ENCODE measurements at regions not wholly inside any gene's neighbourhood (a gene's known extent, or its start where the extent isn't known, plus 50 kb on each side); places are given as distances from the start of the nearest gene placed in this dataset.

- no peak for DNase-seq (ENCODE audit: low read depth in 2 of 2)
Measured at GRCh38 chr9:16236882-16237281, 633.6 kb downstream of the BNC2 start.

- no peak for DNase-seq (ENCODE audit: low read depth in 2 of 2)
Measured at GRCh38 chr9:16238623-16239138, 631.8 kb downstream of the BNC2 start.

GRCh38 chr9:16241231-16241630 is 629.2 kb downstream of the BNC2 start:
- no peak for DNase-seq (ENCODE audit: low read depth in 2 of 2)

GRCh38 chr9:16243798-16244197 is 626.7 kb downstream of the BNC2 start:
- DNase-seq (ENCODE audit: low read depth in 2 of 2), result no peak

GRCh38 chr9:16245756-16246440 is 624.6 kb downstream of the BNC2 start:
- DNase-seq (ENCODE audit: low read depth in 2 of 2), result no peak

GRCh38 chr9:16246785-16247184 is 623.7 kb downstream of the BNC2 start:
- DNase-seq (ENCODE audit: low read depth in 2 of 2), result no peak

GRCh38 chr9:16247188-16247875 is 623.1 kb downstream of the BNC2 start:
- no peak for DNase-seq (ENCODE audit: low read depth in 2 of 2)

- no peak for DNase-seq (ENCODE audit: low read depth in 2 of 2)
Measured at GRCh38 chr9:16248822-16249221, 621.6 kb downstream of the BNC2 start.

- no peak for DNase-seq (ENCODE audit: low read depth in 2 of 2)
Measured at GRCh38 chr9:16252616-16253015, 617.9 kb downstream of the BNC2 start.

GRCh38 chr9:16254674-16255073 is 615.8 kb downstream of the BNC2 start:
- no peak for DNase-seq (ENCODE audit: low read depth in 2 of 2)

GRCh38 chr9:16255217-16255616 is 615.3 kb downstream of the BNC2 start:
- DNase-seq (ENCODE audit: low read depth in 2 of 2), result no peak

- no peak for DNase-seq (ENCODE audit: low read depth in 2 of 2)
Measured at GRCh38 chr9:16257604-16258003, 612.9 kb downstream of the BNC2 start.

- DNase-seq (ENCODE audit: low read depth in 2 of 2), result no peak
Measured at GRCh38 chr9:16258191-16258590, 612.3 kb downstream of the BNC2 start.

- DNase-seq (ENCODE audit: low read depth in 2 of 2), result no peak
Measured at GRCh38 chr9:16258708-16259107, 611.8 kb downstream of the BNC2 start.

- DNase-seq (ENCODE audit: low read depth in 2 of 2), result no peak
Measured at GRCh38 chr9:16262477-16263261, 607.8 kb downstream of the BNC2 start.

GRCh38 chr9:16265688-16266087 is 604.8 kb downstream of the BNC2 start:
- DNase-seq (ENCODE audit: low read depth in 2 of 2), result no peak

GRCh38 chr9:16266648-16267276 is 603.7 kb downstream of the BNC2 start:
- peak in 1 of 2 donors; percentile 2 for DNase-seq (ENCODE audit: low read depth in 2 of 2)

- no peak for DNase-seq (ENCODE audit: low read depth in 2 of 2)
Measured at GRCh38 chr9:16267281-16268066, 603.0 kb downstream of the BNC2 start.

GRCh38 chr9:16268067-16268881 is 602.2 kb downstream of the BNC2 start:
- DNase-seq (ENCODE audit: low read depth in 2 of 2), result no peak

GRCh38 chr9:16271967-16272366 is 598.5 kb downstream of the BNC2 start:
- no peak for DNase-seq (ENCODE audit: low read depth in 2 of 2)
